ENCODE measurements at regions not wholly inside any gene's neighbourhood (a gene's known extent, or its start where the extent isn't known, plus 50 kb on each side); places are given as distances from the start of the nearest gene placed in this dataset.

DNA sequence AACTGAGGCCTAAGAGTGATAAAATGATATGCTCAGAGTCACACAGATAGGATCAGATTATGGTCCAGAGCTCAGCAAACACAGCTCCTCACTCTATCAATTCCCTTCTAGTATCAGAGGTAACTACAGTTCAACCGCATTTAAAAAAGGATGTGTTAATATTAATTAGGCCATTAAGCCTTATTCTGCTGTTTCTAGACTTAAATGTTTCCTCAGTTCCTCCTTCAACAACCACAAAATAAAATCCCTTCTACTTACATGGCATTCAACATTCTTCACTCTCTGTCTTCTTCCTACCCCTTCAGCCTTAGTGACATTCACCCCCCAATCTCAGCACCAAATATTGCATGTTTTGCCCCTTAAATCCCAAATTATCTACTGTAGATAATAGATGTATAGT is 254.9 kb downstream of the PLPP3 start:
- TF ChIP-seq, protein P1, sequence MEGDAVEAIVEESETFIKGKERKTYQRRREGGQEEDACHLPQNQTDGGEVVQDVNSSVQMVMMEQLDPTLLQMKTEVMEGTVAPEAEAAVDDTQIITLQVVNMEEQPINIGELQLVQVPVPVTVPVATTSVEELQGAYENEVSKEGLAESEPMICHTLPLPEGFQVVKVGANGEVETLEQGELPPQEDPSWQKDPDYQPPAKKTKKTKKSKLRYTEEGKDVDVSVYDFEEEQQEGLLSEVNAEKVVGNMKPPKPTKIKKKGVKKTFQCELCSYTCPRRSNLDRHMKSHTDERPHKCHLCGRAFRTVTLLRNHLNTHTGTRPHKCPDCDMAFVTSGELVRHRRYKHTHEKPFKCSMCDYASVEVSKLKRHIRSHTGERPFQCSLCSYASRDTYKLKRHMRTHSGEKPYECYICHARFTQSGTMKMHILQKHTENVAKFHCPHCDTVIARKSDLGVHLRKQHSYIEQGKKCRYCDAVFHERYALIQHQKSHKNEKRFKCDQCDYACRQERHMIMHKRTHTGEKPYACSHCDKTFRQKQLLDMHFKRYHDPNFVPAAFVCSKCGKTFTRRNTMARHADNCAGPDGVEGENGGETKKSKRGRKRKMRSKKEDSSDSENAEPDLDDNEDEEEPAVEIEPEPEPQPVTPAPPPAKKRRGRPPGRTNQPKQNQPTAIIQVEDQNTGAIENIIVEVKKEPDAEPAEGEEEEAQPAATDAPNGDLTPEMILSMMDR (IDR thresholded peaks at IDR 0.05 in 2 of 3, conservative IDR thresholded peaks at IDR 0.05 in 1 of 3; ENCODE audit: control insufficient read depth in 2 of 3, extremely low read depth in 1 of 3, insufficient read depth in 1 of 3, low read depth in 3 of 3, low read length in 3 of 3), result no peak
- no peak for TF ChIP-seq HDAC6 (IDR thresholded peaks at IDR 0.05; ENCODE audit: unreplicated experiment)
- no peak for TF ChIP-seq TCF7 (IDR thresholded peaks at IDR 0.05; ENCODE audit: borderline replicate concordance)
- no peak for TF ChIP-seq BMI1 (IDR thresholded peaks at IDR 0.05; ENCODE audit: borderline replicate concordance)
- no peak for TF ChIP-seq JUND (IDR thresholded peaks at IDR 0.05; ENCODE audit: low read depth, low read length)
- TF ChIP-seq SMC3 (IDR thresholded peaks at IDR 0.05; ENCODE audit: borderline replicate concordance, low read length), result no peak
- no peak for TF ChIP-seq GATAD2B (conservative IDR thresholded peaks at IDR 0.05; ENCODE audit: low read depth)
- no peak for TF ChIP-seq TAF1 (IDR thresholded peaks at IDR 0.05; ENCODE audit: borderline replicate concordance, low read depth, low read length)
- 0 out of 4 replicates have a peak, but pooled peaks of 1 of the 2 experiments have one; percentile 36 for TF ChIP-seq EP300 (IDR thresholded peaks at IDR 0.05; ENCODE audit: borderline replicate concordance in 1 of 2, control insufficient read depth in 1 of 2, low read depth in 2 of 2, low read length in 2 of 2)
- TF ChIP-seq YY1 (IDR thresholded peaks at IDR 0.05; ENCODE audit: low read depth, low read length), result no peak
